HL-60 (cell line): ENCODE measurements at regions not wholly inside any gene's neighbourhood (a gene's known extent, or its start where the extent isn't known, plus 50 kb on each side); places are given as distances from the start of the nearest gene placed in this dataset.

Source experiments
- DNase-seq, 2 experiments: peaks; one replicate each; pipeline ENCODE4 v3.0.0-alpha.2; 2010 to 2020; ENCODE audit warnings: low read depth in 1 of 2, low spot score in 1 of 2
- H3K27ac ChIP-seq: fragments of 250-450 bp; sonication (Bioruptor Pico); replicated peaks from 2 replicates; pipeline ENCODE4 v1.5.1; 2020; ENCODE audit warnings: mild to moderate bottlenecking, moderate library complexity
- H3K27me3 ChIP-seq: fragments of 250-450 bp; sonication (Bioruptor Pico); 2 replicates; pipeline ENCODE4 v1.5.1; 2021; ENCODE audit warnings: mild to moderate bottlenecking, moderate library complexity; ENCODE audit not compliant: insufficient read depth, poor library complexity, severe bottlenecking
- H3K4me3 ChIP-seq: replicated peaks from 2 replicates; pipeline ENCODE4 v1.5.1; 2011; ENCODE audit warnings: mild to moderate bottlenecking, control low read depth, low read length; ENCODE audit not compliant: insufficient read depth
- CTCF ChIP-seq: IDR thresholded peaks from one replicate; pipeline ENCODE4 v1.5.1; 2011; ENCODE audit warnings: low read length, control low read depth, inconsistent platforms; ENCODE audit not compliant: insufficient read depth
- GABPA ChIP-seq: IDR thresholded peaks from 2 replicates; pipeline ENCODE4 v1.6.1; 2012; ENCODE audit warnings: low read depth
- POLR2AphosphoS5 ChIP-seq: IDR thresholded peaks from 2 replicates; pipeline ENCODE4 v1.6.1; 2012; ENCODE audit warnings: low read depth
- REST ChIP-seq: IDR thresholded peaks from 2 replicates; pipeline ENCODE4 v1.6.1; 2012; ENCODE audit warnings: low read depth; ENCODE audit not compliant: insufficient replicate concordance
- SPI1 ChIP-seq: IDR thresholded peaks from 2 replicates; pipeline ENCODE4 v1.6.1; 2012; ENCODE audit warnings: low read depth, mild to moderate bottlenecking, borderline replicate concordance

- H3K27me3 ChIP-seq = peaks cover 3% of the 10 kb centered on the region
- DNase-seq = no peak
- no peak for TF ChIP-seq SPI1
- no peak for TF ChIP-seq CTCF
- TF ChIP-seq POLR2AphosphoS5 = no peak
- no peak for TF ChIP-seq REST
- TF ChIP-seq GABPA = no peak
- no peak overlapping the region for H3K4me3 ChIP-seq
- no peak overlapping the region for H3K27ac ChIP-seq
These were observed 498.8 kb downstream of the KIF4B start for GRCh38 chr5:155512329-155512728.

- Histone ChIP-seq H3K27ac (no peak overlapping the region), H3K27me3 (peaks cover 3% of the 10 kb centered on the region), H3K4me3 (no peak overlapping the region)
- no peak for DNase-seq
- TF ChIP-seq POLR2AphosphoS5 (no peak), CTCF (no peak), REST (no peak)
These were observed 500.6 kb downstream of the KIF4B start for GRCh38 chr5:155514105-155514563.

- DNase-seq = no peak
- TF ChIP-seq REST = no peak
- no peak for TF ChIP-seq GABPA
- no peak for TF ChIP-seq CTCF
- TF ChIP-seq POLR2AphosphoS5 = no peak
- H3K27ac ChIP-seq = no peak overlapping the region
These were observed 509.0 kb downstream of the KIF4B start for GRCh38 chr5:155522540-155522939.

More at GRCh38 chr5:155522540-155522939, 509.0 kb downstream of the KIF4B start:
- Histone ChIP-seq H3K4me3 (no peak overlapping the region), H3K27me3 (no peaks in the 10 kb centered on the region)
